ENCODE measurements at regions not wholly inside any gene's neighbourhood (a gene's known extent, or its start where the extent isn't known, plus 50 kb on each side); places are given as distances from the start of the nearest gene placed in this dataset.

DNA sequence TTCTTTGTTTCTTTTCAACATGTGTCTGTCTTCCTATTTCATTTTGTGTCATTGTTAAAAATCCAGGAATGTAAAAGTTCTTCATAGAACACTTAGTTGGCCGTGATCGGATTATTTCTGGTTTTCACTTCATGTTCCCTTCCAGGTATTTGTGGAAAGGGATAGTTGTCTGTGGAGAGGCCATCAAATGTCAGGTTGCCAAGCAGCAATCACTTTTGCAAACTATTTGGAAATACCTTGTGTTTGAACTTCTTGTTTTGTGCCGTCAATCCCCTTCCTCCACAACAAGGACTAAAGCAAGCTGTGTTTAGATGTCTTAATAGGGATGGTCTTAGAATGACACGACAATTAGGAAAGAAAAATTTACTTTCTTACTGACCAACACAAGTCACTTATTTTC lies 116.9 kb upstream of the MPDZ start:
- DNase-seq (ENCODE audit: low spot score): no peak

DNA sequence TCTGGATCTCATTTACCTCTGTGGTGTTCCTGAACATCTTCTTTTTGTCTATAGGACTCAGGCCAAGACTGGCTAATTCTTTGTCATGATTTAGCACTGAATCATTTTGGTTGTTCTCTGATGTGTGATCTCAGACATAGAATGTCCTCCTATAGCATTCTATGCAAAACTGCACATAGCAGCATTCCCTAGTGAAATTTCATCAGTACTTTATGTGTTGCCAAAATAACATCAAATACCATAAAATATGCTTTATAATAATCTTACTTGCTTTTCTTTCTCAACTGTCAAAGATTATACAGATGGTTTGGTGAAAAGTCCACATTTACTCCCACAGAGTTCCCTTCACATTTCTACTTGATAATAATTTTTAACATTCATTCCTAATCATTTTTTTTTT lies 115.7 kb upstream of the MPDZ start:
- no peak for DNase-seq (ENCODE audit: low spot score)

DNA sequence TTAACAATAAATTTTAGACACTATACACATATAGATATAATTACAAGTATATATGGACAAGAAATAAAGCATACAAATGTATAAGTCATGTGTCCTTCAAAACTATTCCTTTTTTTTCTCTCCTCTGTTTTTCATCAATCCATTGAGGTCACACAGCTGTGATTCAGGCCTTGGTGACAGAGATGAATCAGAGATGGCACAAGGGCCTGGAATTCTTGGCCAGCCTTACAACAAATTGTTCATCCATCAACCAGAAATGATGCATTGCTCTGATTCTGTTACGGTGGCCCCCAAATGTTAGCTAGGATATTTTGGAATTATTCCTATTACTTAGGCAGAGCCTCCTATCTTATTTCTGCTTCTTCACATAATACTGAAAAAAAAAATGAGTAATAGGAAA lies 108.7 kb upstream of the MPDZ start:
- DNase-seq (ENCODE audit: low spot score): no peak

DNA sequence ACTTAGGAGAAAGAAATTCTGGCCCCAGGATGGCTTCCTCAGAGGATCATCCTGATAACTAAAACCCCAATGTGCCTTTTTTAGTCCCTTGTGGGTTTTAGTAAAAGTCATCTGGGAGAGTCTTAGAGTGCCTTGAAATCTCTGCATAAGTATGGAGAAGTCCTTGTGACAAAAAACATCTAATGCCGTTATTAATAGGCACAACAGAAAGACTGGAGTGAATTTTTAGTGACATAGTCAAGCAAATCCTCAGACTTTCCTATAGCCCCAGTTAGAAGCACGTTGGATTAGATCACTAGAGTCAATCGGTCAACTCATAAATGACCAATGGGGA lies 108.2 kb upstream of the MPDZ start:
- no peak for DNase-seq (ENCODE audit: low spot score)

GRCh38 chr9:13386935-13387733 lies 107.6 kb upstream of the MPDZ start:
- DNase-seq (ENCODE audit: low spot score): no peak

GRCh38 chr9:13386316-13386715 lies 106.8 kb upstream of the MPDZ start:
- no peak for DNase-seq (ENCODE audit: low spot score)

- no peak for DNase-seq (ENCODE audit: low spot score)
Measured at GRCh38 chr9:13383855-13384254, 104.4 kb upstream of the MPDZ start.

- no peak for DNase-seq (ENCODE audit: low spot score)
Measured at GRCh38 chr9:13383216-13383615, 103.7 kb upstream of the MPDZ start.

- DNase-seq (ENCODE audit: low spot score): no peak
Measured at GRCh38 chr9:13382595-13382994, 103.1 kb upstream of the MPDZ start.

GRCh38 chr9:13380903-13381302 lies 101.4 kb upstream of the MPDZ start:
- DNase-seq (ENCODE audit: low spot score): no peak

- no peak for DNase-seq (ENCODE audit: low spot score)
Measured at GRCh38 chr9:13378154-13378553, 98.7 kb upstream of the MPDZ start.

DNA sequence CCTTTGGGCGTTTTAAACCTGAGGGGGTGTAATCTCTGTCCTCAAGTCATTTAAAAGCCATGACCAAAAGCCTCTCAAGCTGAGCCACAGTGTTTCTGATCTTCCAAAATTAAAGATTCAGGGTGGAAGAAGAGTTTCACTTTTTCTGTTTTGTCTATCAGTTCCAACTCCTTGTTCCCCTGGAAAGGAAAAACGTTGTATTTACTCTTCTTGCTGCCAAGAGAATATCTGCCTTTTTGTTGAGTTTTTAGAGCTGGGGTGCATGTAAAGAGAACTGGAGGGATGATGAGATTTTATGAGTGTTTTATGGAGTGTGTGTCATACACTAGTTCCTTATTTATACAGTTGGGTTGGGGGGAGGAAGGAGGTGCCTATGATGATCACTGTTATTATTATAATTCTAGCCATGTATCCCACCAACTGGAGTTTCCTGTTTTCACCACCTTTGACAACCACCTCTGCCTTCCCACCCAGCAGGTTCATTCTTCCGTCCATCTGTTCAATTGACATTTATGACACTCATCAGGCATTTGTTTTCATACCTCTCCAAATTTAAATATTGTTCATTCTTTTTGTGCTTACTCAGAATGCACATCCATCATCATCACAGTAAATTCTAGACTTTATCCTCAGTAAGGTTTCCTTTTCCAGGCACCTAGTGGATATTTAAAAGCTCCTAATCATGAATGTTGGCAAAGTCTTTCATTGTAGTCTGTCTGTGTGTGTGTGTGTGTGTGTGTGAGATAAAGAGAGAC lies 97.9 kb upstream of the MPDZ start:
- no peak for DNase-seq (ENCODE audit: low spot score)

GRCh38 chr9:13372510-13372909 lies 93.0 kb upstream of the MPDZ start:
- DNase-seq (ENCODE audit: low spot score): no peak

GRCh38 chr9:13369431-13369830 lies 89.9 kb upstream of the MPDZ start:
- no peak for DNase-seq (ENCODE audit: low spot score)

- DNase-seq (ENCODE audit: low spot score): no peak
Measured at GRCh38 chr9:13367784-13368183, 88.3 kb upstream of the MPDZ start.

DNA sequence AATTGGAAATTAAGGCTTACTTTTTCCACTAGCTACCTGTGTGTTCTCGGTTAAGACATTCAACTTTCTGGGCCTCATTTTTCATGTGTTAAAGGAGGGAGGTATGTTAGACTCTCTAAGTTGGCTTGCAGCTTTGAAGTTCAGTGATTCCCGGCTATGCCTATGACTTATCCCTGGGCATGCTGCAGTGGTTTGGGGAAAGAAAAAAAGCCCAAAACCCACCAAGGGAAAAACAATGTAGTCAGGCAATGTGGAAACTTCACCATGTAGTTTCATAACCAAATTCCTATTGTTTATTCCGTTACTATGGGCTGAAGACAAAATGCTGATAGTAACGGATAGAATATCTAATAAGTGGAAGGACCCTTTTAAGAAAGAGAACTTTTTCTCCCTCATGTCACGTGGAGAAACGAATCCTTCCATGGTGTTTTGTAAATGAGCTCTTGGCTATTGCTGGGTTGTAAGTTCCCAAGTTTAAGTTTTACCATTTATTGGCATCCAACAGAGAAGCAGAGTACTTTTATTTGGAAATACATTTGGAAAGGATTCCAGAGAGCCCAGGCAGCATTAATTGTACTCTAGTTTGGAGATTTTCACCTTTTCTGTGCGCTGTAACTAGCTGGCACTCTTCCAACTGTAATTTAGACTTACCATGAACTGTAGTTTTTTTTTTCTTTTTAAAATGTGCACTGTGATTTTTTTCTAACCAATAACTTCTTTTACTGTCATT lies 84.9 kb upstream of the MPDZ start:
- DNase-seq (ENCODE audit: low spot score): no peak

DNA sequence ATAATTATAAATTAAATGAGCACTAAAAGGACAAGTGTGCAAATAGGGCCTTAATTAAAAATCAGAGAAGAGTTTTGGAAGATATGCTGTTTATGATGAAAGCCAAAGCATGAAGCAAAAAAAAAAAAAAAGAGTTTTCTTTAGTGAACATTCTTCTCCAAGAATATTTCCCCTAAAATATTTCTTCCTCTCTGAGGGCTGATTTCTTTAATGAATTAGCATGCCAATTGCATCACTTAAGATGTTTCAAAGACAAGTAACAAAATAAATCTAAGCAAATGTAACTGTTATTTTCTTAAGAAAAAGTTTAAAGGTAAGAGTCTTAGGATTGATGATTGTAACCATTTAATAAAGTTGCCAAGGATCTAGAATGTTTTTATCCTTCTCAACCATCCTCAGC lies 81.6 kb upstream of the MPDZ start:
- no peak for DNase-seq (ENCODE audit: low spot score)

GRCh38 chr9:13360188-13360587 lies 80.7 kb upstream of the MPDZ start:
- DNase-seq (ENCODE audit: low spot score): no peak

DNA sequence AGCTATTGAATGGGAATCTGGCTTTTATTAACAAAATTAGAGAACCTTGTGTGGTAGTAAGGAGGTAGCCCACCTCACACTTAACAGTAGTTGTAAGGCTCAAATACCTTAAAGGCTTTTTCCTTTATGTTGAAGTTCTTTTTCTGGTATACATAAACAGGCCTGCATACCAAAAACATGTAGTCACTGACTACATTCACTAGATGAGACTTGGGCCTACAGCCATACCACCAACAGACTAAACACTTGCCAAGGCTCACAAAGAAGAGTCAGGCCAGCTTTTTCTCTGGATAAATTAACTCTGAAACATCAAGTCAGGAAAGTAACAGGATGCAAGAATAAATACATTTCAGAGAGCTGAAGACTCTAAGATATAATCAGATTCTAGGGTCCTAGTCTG lies 78.6 kb upstream of the MPDZ start:
- no peak for DNase-seq (ENCODE audit: low spot score)

GRCh38 chr9:13354733-13355132 lies 75.2 kb upstream of the MPDZ start:
- no peak for DNase-seq (ENCODE audit: low spot score)

GRCh38 chr9:13352451-13352979 lies 73.0 kb upstream of the MPDZ start:
- no peak for DNase-seq (ENCODE audit: low spot score)

DNA sequence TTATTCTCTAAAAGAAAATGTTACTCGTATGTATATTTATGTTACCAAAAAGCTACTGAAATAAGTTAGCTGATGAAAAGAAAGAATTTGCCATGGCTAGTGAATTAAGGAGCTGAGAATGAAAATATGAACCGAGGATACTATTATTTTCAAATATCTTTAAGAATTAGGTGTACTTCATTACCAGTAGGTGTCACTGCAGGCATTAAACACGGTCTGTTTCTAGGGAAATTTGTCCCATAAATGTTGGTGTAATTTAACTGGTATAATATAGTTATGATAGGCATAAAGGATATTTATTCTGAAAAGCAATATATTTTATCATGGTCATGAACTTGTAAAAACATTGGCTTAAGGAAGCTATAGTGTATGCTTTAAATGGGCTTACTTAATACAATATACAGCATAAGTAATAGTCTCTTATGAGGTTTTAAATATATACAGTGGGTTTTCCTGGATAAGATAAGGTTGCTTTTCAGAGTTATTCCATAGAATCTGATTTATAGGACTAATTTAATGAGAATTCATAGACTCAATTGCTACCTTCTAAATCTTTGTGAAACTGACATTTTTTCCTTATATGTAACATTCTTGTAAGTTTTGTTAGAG lies 72.4 kb upstream of the MPDZ start:
- peak; percentile 29 for DNase-seq (ENCODE audit: low spot score)

Data from iPS-NIHi11 (cell line).